Lower leg skin (tissue), 3 donors: ENCODE measurements at regions not wholly inside any gene's neighbourhood (a gene's known extent, or its start where the extent isn't known, plus 50 kb on each side); places are given as distances from the start of the nearest gene placed in this dataset.

Experiments used
- CTCF ChIP-seq, 3 donors: fragments of 450-650 bp; IDR thresholded peaks; one replicate each; pipeline ENCODE4 v1.5.1; 2016; ENCODE audit warnings: antibody characterized with exemption in 3 of 3, mild to moderate bottlenecking in 3 of 3, moderate library complexity in 2 of 3
- POLR2A ChIP-seq, 2 donors: fragments of 450-650 bp; IDR thresholded peaks; one replicate each; pipeline ENCODE4 v1.6.1; 2016 to 2017; ENCODE audit warnings: antibody characterized with exemption in 2 of 2, mild to moderate bottlenecking in 1 of 2, moderate library complexity in 1 of 2

DNA sequence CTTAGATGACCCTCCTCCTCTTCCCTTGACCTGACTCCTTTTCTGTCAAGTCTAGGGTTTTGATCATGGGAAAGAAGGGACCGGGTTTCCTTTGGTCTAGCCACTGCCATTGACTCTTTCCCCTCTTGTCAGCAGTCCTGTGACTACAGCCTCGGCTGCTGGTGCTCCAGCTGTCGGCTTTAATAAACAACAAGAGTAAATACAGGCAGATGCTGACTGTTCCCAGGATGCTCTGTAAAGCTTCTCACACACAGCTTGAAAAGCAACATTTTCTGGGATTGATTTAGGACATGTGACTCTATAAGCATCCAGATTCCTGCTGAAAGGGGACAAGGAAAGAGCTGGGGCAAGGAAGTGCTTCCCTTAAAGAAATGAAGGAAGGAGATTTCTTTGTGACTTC lies 53.5 kb upstream of the CTTNBP2NL start:
- TF ChIP-seq CTCF (IDR thresholded peaks at IDR 0.05) (no peak), POLR2A (IDR thresholded peaks at IDR 0.05) (no peak)
